ENCODE measurements at regions not wholly inside any gene's neighbourhood (a gene's known extent, or its start where the extent isn't known, plus 50 kb on each side); places are given as distances from the start of the nearest gene placed in this dataset.

- no peak for DNase-seq (ENCODE audit: extremely low read depth, insufficient read length)
- Histone ChIP-seq H3K27me3 (replicated peaks; ENCODE audit: control insufficient read depth, insufficient read depth, low read length) (no peaks in the 10 kb centered on the region), H3K4me3 (replicated peaks; ENCODE audit: low read depth, low read length) (no peak overlapping the region), H3K36me3 (ENCODE audit: control insufficient read depth, insufficient read depth, low read length) (no peaks in the 10 kb centered on the region)
- TF ChIP-seq, protein P1, sequence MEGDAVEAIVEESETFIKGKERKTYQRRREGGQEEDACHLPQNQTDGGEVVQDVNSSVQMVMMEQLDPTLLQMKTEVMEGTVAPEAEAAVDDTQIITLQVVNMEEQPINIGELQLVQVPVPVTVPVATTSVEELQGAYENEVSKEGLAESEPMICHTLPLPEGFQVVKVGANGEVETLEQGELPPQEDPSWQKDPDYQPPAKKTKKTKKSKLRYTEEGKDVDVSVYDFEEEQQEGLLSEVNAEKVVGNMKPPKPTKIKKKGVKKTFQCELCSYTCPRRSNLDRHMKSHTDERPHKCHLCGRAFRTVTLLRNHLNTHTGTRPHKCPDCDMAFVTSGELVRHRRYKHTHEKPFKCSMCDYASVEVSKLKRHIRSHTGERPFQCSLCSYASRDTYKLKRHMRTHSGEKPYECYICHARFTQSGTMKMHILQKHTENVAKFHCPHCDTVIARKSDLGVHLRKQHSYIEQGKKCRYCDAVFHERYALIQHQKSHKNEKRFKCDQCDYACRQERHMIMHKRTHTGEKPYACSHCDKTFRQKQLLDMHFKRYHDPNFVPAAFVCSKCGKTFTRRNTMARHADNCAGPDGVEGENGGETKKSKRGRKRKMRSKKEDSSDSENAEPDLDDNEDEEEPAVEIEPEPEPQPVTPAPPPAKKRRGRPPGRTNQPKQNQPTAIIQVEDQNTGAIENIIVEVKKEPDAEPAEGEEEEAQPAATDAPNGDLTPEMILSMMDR (IDR thresholded peaks at IDR 0.05; ENCODE audit: insufficient read depth, low read length, poor library complexity, severe bottlenecking): no peak
Observed at GRCh38 chr10:130627346-130628045, 491.3 kb downstream of the GLRX3 start.

- no peak for DNase-seq (ENCODE audit: extremely low read depth, insufficient read length)
- TF ChIP-seq, protein P1 (IDR thresholded peaks at IDR 0.05; ENCODE audit: insufficient read depth, low read length, poor library complexity, severe bottlenecking): no peak
- Histone ChIP-seq H3K4me3 (replicated peaks; ENCODE audit: low read depth, low read length) (no peak overlapping the region), H3K36me3 (ENCODE audit: control insufficient read depth, insufficient read depth, low read length) (no peaks in the 10 kb centered on the region), H3K27me3 (replicated peaks; ENCODE audit: control insufficient read depth, insufficient read depth, low read length) (no peaks in the 10 kb centered on the region)
Observed at GRCh38 chr10:130630135-130630534, 493.9 kb downstream of the GLRX3 start.

DNA sequence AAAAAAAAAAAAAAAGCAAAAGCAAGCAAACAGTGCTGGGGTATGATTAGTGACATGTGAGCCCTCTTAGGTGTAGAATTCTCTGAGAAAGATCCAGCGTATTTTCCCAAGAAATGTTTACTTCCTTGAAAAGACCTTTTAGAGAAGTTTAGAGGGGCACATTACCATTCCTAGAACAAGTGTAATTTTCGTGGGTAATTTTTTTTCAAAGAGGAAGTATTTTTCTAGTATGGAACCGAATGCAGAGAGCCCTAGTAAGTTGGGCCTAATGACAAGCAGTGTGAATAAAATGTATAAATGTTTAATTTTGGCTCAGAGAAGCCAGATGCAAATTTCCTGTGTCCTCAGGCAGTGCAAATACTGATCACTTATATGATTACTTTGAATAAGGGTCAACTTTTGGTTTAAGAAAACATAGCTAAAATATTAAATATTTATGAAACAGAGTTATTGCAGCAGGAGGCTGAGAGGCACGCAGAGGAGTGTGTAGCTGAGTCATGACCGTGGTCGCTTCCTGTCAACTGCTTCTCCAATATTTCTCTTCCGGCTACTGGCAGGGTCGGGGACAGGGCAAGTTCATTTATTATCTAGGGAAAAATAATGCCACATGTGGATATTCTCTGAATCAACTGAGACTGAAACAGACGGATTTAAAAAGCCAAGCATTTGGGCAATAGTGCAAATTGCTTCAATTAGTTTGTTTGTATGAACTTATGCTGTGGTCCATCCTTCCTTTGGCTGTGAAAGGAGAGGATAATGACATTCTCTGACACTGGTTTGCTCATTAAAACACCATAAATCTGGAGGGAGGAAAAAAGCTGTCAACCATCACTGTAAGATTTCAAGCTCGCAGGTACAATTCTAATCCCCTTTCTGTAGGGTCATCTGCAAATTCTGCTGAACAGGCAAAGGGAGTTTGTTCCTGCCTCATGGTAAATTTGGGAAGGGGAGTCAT, 495.2 kb downstream of the GLRX3 start:
- Histone ChIP-seq H3K4me3 (replicated peaks; ENCODE audit: low read depth, low read length) (no peak overlapping the region), H3K36me3 (ENCODE audit: control insufficient read depth, insufficient read depth, low read length) (no peaks in the 10 kb centered on the region), H3K27me3 (replicated peaks; ENCODE audit: control insufficient read depth, insufficient read depth, low read length) (no peaks in the 10 kb centered on the region)
- no peak for DNase-seq (ENCODE audit: extremely low read depth, insufficient read length)
- TF ChIP-seq, protein P1 (IDR thresholded peaks at IDR 0.05; ENCODE audit: insufficient read depth, low read length, poor library complexity, severe bottlenecking): no peak

DNA sequence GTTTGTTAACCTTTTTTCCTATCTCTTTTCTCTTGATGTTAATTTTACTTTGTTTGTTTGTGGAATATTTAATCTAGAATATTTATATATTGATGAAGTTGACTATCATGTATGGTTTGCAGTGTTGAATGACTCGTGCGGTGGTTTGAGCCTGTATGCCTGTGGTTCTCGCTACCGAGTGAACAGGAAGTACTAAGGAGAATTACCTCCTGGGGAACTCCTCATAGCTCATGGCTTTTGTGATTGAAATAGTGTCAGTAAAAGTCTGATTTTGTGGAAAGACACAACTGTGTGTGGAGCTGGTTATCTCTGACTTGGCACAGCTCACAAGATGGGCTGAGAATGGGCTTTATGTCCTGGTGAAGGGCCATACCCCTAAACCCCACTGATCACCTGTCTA, 498.6 kb downstream of the GLRX3 start:
- H3K4me3 ChIP-seq (replicated peaks; ENCODE audit: low read depth, low read length): no peak overlapping the region
- H3K27me3 ChIP-seq (replicated peaks; ENCODE audit: control insufficient read depth, insufficient read depth, low read length): no peaks in the 10 kb centered on the region
- no peaks in the 10 kb centered on the region for H3K36me3 ChIP-seq (ENCODE audit: control insufficient read depth, insufficient read depth, low read length)
- TF ChIP-seq, protein P1 (IDR thresholded peaks at IDR 0.05; ENCODE audit: insufficient read depth, low read length, poor library complexity, severe bottlenecking): no peak
- no peak for DNase-seq (ENCODE audit: extremely low read depth, insufficient read length)

DNA sequence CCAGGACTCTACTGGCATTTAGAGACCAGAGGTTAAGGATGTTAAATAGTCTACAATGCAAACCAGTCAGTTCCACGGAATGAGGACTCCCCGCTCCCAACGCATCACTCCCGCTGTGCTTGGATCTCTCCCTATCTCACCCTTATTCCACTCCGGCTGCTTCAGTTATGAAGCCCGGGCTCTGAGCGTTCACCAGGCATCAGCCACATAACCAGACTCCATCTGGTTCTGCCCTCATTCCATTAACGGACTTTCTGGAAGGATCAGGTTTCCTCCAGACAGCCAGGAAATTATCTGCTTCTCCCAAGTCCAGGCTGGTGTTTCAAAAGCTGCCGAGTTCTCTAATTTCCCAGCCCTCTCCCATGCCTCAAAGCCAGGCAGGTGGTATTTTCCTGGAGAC, 499.3 kb downstream of the GLRX3 start:
- no peak for DNase-seq (ENCODE audit: extremely low read depth, insufficient read length)
- no peaks in the 10 kb centered on the region for H3K36me3 ChIP-seq (ENCODE audit: control insufficient read depth, insufficient read depth, low read length)
- TF ChIP-seq, protein P1 (IDR thresholded peaks at IDR 0.05; ENCODE audit: insufficient read depth, low read length, poor library complexity, severe bottlenecking): no peak
- H3K4me3 ChIP-seq (replicated peaks; ENCODE audit: low read depth, low read length): no peak overlapping the region
- H3K27me3 ChIP-seq (replicated peaks; ENCODE audit: control insufficient read depth, insufficient read depth, low read length): no peaks in the 10 kb centered on the region
